GM03348 (cell line): ENCODE measurements at regions not wholly inside any gene's neighbourhood (a gene's known extent, or its start where the extent isn't known, plus 50 kb on each side); places are given as distances from the start of the nearest gene placed in this dataset.
"Not testable (repeated sequence)": the region's sequence is repeated elsewhere in the genome, so short reads cannot be mapped to it uniquely, and the experiment has no call there.

ENCODE experiments used
- DNase-seq: peaks from one replicate; pipeline ENCODE4 v3.0.0; 2012; ENCODE audit warnings: low spot score

GRCh38 chr16:13739621-13740373, 180.2 kb upstream of the ERCC4 start:
- DNase-seq = not testable (repeated sequence)

DNA sequence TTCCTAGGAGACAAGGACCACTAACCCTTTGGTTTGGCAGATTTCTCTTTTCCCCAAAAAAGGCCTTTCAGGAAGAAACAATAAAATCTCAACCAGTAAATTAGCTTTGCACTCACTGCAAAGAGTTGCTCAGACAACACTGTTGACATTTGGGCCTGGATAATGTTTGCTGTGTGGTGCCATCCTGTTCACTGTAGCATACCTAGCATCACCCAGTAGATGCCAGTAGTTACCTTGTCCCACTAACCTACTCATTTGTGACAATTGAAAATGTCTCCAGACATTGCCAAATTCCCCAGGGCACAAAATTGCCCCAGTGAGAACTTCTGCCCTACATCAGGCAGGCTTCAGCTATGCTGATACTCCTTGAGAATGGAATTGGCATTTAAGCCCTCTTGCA, 177.0 kb upstream of the ERCC4 start:
- DNase-seq = no peak

DNA sequence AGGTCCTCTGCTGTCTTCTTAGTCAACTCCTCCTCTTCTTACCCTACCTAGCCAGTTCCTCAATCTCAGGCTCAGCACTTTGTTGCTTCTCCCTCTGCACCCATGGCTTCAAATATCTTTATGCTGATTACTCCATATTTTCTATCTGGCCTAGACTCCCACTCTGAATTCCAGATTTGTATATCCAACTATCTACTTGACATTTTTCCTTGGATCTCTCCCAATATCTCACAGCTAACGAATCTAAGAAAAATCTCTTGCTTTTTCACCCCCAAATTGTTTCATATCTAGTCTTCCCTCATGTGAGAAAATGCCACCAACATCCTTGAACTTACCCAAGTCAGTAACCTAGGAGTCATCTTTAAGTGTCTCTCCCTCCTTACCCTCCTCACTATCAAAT, 176.4 kb upstream of the ERCC4 start:
- no peak for DNase-seq

- no peak for DNase-seq
These were observed 163.4 kb upstream of the ERCC4 start for GRCh38 chr16:13756411-13757140.

- DNase-seq = no peak
These were observed 153.6 kb upstream of the ERCC4 start for GRCh38 chr16:13766334-13766733.

GRCh38 chr16:13767215-13767614, 152.7 kb upstream of the ERCC4 start:
- no peak for DNase-seq

- DNase-seq = no peak
These were observed 151.5 kb upstream of the ERCC4 start for GRCh38 chr16:13768471-13768870.

GRCh38 chr16:13770436-13770835, 149.5 kb upstream of the ERCC4 start:
- no peak for DNase-seq

- DNase-seq = no peak
These were observed 147.2 kb upstream of the ERCC4 start for GRCh38 chr16:13772782-13773181.

GRCh38 chr16:13779676-13780075, 140.3 kb upstream of the ERCC4 start:
- DNase-seq = no peak

DNA sequence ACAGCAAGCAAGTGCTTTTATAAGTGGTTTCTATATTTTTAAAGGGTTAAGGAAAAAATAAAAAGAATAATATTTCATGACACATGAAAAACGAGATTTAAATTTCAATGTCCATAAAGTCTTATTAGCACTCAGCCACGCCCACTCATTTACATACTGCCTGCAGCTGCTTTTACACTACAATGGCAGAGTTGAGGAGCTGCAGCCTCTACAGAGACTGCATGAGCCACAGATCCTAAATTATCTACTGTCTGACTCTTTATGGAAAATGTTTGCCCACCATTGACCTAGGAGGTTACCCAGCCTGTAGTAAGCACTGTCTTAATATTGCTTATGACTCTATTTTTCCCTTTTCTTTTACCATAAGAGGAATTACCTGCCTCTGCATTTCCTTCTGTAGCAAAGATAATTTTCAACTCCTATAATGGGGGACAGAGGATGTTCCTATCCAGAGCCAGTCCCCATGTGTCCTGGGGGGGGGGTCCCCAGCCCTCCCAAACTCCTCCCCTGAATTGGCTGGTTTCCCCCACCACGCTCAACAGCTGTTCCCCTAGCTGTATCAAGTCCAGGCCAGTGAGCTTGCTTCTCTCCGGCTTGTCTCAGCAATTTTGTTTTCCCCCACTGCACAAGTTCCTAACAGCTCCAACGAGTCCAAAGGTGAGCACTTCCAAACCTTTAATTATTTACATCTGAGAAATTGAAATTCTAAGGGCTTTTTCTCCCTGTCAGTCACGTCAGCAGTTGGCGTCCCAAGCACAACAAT, 139.4 kb upstream of the ERCC4 start:
- no peak for DNase-seq

DNA sequence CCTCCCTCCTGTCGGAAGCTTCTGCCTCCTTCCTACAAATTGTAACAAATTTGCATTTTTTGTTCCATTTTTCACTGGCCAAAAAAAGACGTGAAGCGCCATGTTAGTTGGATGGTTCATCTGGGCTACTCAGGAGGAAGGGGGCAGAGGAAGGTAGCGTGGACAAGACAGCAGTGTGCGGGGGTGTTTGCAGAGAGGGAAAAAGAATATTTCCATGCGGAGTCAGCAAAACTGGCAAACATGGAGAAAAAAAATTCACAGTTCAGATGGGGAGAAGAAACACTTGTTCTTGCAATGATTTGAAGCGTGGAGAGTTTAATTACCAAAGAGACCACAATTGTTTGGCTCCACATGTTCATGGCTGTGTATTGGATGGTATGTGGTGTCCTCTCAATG, 138.8 kb upstream of the ERCC4 start:
- DNase-seq = no peak

GRCh38 chr16:13781575-13782338, 138.2 kb upstream of the ERCC4 start:
- DNase-seq = no peak

DNA sequence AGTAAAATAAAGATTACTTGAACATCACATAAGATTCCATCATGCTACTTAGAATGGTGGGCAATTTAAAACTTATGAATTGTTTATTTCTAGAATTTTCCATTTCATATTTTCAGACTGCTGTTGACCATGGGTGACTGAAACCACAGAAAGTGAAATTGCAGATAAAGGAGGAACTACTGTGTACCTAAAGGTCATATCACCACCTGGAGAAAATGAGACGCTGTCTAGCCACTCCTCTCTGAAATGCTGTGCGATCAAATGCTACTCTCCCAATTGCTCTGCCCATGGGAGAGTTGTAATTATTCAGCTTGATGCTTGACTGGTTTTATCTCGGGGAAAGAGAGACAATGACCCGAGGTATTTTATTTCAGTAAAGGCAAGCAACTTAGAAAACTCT, 128.9 kb upstream of the ERCC4 start:
- DNase-seq = no peak

DNA sequence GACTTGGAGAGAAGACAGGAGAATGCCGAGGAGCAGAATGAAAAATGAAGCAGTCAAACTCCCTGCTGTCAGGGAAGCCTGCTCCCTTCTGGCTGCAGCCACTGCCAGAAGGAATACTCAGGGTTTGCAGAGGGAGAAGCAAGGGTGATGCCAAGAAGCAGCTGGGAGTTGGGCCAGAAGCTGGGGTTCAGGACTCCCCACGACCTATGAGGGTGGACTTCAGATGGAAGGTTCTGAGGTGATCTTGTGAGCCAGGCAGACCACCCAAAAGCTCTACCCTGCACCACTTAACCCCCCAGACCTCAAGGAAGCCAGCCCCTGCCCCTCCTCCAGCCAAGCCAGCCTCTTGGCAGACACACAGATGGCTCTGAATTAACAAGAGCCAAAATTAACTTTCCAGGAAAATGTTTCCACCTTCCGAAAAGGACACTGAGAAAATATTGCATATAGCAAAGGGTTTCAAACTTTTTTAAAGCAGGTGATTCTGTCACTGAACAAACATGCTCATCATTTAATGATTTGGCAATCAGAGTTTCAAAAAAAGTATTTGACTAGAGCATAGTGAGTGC, 126.0 kb upstream of the ERCC4 start:
- no peak for DNase-seq

GRCh38 chr16:13795131-13795530, 124.8 kb upstream of the ERCC4 start:
- no peak for DNase-seq

- DNase-seq = no peak
These were observed 122.2 kb upstream of the ERCC4 start for GRCh38 chr16:13797718-13798117.

DNA sequence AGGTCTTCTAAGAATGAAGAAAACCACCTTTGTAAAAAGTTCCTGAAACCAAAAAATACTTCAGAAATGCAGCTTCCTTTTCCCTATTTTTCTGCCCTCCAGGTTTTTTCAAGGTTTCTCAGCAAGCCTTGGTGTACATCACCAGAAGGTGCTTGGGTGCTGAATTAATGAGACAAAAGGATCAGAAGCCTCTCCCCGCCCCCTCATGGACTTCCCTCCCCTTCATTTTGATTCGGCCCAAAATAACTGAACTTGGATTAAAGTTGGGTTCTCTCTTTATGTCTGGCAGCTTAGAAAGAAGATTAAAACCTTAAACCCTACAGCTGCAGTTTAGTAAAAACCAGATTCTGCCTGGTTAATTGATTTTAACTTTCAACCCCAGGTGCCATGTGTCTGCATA, 121.7 kb upstream of the ERCC4 start:
- DNase-seq = no peak

- DNase-seq = no peak
These were observed 116.0 kb upstream of the ERCC4 start for GRCh38 chr16:13803974-13804373.

- DNase-seq = no peak
These were observed 114.0 kb upstream of the ERCC4 start for GRCh38 chr16:13805951-13806350.

- no peak for DNase-seq
These were observed 113.3 kb upstream of the ERCC4 start for GRCh38 chr16:13806671-13807070.

DNA sequence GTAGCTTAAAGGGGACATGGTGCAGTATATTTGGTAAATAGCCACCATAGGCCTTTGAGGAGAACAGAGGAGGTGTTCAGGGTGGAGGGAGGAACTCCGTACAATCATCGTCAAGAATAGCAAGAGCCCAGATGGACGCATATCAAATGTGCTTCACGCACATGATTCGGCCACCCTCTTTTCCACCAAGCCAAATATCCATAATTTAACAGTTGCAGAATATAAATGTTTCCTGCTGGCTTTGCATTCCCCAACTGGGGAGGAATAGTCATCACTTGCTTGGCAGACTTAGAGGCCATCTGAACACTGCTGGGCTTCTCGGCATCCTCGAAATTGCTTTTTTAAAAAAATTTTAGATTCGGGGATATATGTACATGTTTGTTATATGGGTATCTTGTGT, 111.9 kb upstream of the ERCC4 start:
- no peak for DNase-seq
